Limb (tissue), 2 donors: ENCODE measurements at regions not wholly inside any gene's neighbourhood (a gene's known extent, or its start where the extent isn't known, plus 50 kb on each side); places are given as distances from the start of the nearest gene placed in this dataset.

ENCODE experiments used
- DNase-seq, 2 donors: peaks; one replicate each; pipeline ENCODE4 v3.0.0-alpha.2; 2016; ENCODE audit errors: extremely low spot score in 2 of 2

GRCh38 chr5:155831491-155831890 lies 495.5 kb upstream of the SGCD start:
- DNase-seq, result no peak

DNA sequence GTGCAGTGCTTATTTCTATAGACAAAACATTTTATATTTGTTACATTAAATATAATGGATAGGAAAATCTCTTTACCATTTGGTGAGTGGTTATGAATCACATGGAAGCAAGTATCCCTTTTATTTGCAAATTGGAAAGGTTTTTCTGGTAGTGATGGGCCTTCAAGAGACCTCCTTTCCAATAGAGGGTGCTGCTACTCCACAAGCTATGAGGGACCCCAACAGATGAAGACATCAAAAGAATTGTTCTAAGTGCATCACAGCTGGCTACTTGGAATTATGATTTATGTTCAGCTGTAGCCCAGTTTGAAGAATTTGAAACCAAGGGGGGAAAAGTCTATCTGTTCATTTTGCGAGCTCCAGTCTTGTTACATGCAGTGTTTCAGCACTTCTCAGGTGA lies 493.7 kb upstream of the SGCD start:
- DNase-seq, result no peak

- DNase-seq, result no peak
Measured at GRCh38 chr5:155834271-155834975, 492.5 kb upstream of the SGCD start.

GRCh38 chr5:155836089-155836803 lies 490.7 kb upstream of the SGCD start:
- DNase-seq, result no peak

GRCh38 chr5:155838394-155838793 lies 488.6 kb upstream of the SGCD start:
- no peak for DNase-seq

DNA sequence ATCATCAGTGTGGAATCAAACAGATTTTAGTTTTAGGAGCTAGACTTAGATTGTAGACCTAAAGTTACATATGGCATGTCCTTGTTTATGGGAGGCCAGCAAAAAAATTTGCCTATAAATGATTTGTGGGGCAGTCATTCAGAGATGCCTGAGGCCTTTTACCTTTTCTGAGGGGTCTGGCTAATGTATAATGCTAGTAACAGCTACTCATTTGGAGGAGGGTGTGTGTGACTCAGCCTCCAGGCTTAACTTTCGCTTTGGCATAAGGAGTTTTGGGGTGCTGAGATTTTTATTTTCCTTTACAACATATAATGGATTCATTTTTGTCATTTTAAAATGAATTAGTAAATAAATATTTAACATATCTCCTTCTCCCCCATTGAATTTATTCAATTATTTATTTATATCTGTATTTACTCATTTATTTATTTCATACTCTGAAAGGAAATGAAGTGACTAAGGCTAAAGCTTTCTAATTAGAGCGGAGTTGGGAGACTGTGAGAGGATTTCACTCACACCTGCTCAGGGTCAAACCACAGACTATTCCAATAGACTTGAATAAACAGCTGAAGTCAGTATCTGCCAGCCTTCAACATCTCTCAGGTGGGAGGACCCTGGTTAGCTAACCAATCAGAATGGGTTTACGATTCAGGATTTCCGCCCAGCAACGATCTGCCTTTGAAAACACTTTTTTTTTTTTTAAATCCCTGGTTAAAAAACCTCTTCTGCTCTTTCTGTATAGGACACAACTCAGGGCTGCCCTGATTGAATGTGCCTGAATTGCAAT lies 487.5 kb upstream of the SGCD start:
- DNase-seq, result no peak

DNA sequence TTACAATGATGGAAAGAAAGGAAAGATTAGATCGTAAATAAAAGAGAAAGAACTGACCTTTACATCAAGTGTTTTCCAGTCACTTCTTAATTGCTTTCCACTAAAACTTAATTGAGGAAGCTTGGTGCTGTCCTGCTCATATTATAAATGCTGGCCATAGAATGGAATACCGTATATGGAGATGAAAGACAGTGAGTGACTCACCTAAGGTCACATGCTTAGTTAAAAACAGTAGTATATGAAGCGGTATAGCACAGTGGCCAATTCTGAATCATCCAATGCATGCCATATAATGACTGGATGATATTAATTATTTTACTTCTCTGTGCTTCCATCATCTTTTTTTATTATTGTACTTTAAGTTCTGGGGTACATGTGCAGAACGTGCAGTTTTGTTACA lies 482.4 kb upstream of the SGCD start:
- DNase-seq, result no peak

- DNase-seq, result peak; percentile 24 to 31
Measured at GRCh38 chr5:155850370-155850769, 476.6 kb upstream of the SGCD start.

DNA sequence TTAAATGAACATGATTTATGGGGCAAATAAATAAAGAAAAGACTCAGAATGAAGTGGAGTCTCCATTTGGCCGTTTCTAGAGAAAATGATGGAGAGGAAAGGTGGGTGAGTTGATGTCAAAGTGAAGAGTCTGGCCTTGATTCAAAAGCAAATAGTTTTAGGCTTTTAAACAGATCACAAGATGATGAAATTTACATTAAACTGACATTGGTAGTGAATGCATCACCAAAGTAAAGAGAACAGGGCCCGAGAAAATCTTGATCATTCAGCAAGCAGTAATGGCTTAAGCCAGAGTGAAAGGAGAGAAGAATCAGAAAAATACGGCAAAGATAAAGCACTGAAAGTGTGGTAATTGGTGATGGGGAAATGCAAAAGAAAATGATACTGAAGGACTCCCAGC lies 460.0 kb upstream of the SGCD start:
- no peak for DNase-seq

DNA sequence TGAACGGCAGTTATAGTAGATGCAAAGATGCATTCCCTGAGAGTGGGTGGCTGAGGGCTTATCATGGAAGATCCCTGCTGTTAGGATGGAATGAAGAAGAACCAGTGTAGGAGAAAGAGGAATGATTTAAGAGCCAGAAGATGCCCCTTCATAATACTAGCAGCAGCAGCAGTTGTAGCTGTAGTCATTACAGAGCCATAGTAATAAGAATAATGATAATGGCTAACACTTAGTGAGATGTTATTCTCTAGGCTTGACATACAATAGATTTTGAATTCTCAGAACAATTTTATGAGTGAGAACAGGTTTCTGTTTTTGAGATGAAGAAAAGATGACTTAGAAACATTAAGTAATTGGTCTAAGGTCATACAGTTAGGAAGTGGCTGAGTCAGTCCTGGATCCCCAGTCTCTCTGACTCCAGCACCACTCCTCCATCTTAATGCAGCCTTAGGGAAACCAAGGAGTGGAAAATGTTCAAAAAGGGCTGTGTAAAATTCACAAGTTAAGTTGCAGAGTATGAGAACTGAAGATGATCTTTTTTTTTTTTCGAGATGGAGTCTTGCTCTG lies 459.4 kb upstream of the SGCD start:
- DNase-seq, result no peak

GRCh38 chr5:155870636-155871035 lies 456.3 kb upstream of the SGCD start:
- DNase-seq, result no peak

DNA sequence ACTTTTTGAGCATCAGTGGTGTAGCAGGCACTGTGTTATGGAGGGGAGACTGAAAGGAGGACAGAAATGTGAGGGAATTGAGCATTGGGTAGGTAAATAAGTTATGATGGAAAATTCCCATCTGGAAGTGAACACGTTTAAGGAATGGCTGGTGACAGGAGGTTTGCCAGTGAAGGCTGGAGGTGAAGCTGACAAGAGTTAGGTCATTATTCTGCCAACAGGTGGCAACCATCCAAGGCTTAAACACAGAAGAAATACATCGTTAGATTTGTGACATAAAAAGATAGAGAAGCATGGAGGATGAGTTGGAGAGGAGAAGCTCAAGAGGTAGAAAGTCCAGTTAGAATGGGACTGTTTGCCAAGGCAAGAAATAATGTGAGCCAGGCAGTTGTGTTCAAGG lies 455.3 kb upstream of the SGCD start:
- DNase-seq, result no peak

DNA sequence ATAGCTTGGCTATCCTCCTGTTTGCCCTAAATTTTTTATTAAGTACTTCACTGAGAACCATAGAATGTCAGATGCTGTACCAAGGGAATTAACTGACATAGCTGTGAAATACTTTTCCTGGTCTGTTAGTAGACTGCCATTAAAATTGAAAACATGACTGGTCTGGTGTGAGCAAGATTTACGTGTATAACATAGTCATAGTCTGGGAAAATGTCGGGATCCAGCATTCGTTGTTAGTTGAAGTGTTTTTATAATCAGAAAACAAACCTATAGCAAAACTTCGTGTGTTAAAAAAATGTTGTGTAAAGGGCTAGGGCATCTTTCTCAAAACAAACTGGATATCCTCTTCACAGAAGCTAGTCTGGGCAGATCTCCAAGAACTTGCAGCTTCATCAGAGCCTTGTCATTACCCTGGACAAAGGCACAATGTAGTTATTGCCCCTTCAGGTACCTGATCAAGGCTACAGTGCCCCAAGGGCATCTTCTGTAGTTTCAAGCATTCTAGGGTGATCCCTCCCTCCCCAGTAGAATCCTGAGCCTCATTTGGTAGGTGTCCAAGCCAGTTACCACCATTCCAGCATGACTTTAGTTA lies 454.2 kb upstream of the SGCD start:
- DNase-seq, result peak in 1 of 2 donors; percentile 18

DNA sequence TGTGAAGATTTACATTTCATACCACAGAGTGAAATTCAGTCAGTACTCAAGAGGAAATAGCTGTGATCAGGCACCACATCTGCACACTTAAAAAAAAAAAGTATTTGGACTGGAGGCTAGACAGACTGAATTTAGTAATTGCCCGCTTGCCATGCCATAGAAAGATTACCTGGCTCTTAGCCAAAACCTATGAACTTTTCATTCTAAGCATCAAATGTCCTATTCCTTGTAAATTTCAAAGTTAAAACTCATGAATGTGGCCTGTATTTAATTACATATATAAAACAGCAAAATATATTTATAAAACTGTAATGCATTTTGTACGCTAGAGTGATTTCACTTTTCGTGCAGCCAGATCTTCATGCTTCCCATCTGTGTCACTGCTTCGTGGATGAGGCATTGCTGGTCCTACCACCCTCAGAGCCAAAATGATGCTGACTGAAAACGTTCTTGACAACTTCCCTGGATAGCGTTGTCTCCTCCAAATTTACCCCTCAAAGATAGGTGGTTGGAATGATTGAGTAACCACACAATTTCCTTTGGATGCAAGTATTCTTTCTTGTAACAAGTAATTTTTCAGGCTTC lies 447.9 kb upstream of the SGCD start:
- peak in 1 of 2 donors; percentile 11 for DNase-seq

- DNase-seq, result no peak
Measured at GRCh38 chr5:155884041-155884440, 442.9 kb upstream of the SGCD start.

- DNase-seq, result no peak
Measured at GRCh38 chr5:155885199-155885598, 441.8 kb upstream of the SGCD start.

DNA sequence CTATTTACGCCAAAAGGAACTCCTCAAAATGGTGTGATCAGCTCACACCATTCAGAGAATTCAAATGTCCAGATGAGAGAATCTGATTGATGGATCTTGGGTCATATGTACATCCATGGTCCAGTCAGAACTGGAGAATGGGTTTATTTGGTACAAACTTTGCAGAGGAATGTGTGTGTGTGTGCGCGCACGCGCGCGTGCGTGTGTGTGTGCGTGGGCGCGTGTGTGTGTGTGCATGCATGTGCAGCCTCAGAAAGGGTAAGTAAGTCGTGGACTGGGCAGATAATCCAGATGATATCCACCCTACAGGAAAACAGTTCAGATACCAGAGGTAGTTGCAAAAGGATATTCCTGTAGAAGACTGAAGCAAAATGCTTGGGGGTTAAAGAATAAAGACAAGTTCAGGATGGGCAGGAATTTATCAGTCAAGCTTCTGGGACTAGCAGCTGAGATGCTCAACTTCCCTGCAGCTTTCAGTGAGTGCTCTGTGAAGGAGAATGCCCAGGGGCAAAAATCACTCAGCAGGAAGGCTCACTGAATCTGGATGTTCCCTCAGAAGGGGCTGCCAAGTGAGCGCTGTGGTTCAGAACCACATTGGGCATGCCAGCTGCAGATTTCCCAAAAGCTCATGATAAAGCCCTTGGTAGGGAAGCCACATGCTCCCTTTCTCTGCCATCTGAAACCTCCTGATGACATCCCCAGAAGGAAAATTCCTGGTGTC lies 440.5 kb upstream of the SGCD start:
- DNase-seq, result no peak

DNA sequence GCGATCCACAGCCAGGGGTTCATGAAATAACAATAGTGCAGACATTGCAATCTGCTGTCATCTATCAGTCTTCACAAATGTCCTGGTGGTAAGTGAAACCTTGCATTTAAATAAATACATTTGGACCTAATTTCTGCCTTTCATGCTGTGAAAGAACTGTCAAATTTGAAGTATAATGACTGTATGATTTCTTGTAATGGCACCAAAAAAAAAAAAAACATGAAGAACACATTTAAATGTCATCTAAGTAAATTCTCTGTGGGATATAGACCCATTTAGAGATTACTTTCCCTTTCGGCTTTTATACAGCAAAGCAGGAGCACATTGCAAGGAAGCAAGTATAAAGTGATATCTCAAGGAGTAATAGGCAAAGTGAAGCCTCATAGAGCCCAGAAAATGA lies 431.5 kb upstream of the SGCD start:
- no peak for DNase-seq

DNA sequence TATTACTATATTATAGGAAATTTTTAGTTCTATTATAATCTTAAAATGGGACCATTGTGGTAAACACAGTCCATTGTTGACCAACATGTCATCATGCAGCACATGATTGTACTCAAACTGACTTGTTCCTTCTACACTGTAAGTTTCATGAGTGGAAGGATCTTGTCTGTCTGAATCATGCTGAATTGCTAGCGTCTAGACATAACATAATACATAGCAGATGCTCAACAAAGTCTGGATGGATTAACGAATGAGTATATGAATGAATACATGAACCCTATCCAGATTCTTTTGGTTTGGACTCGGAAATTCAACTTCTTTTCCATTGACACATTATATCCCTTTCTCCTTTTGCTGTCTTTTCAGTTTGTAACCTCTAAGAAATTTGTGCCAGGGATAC lies 429.2 kb upstream of the SGCD start:
- DNase-seq, result no peak

DNA sequence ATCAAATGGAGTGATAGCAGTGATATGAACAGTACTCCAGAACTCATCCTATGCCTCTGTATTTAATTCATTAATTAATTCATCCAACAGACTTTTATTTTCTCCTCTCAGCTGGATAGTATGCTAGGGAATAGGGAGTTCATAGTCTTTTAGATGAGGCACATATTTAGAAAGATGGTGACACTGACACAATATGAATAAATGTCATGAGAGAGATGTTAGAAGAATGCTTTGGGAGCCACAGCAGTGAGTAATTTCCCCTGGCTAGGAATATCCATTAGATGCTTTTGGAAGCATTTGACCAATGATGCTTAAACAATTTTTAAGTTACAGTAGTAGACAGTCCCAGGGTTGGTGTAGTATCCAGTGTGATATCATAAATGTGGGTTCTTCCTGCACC lies 428.7 kb upstream of the SGCD start:
- DNase-seq, result no peak

DNA sequence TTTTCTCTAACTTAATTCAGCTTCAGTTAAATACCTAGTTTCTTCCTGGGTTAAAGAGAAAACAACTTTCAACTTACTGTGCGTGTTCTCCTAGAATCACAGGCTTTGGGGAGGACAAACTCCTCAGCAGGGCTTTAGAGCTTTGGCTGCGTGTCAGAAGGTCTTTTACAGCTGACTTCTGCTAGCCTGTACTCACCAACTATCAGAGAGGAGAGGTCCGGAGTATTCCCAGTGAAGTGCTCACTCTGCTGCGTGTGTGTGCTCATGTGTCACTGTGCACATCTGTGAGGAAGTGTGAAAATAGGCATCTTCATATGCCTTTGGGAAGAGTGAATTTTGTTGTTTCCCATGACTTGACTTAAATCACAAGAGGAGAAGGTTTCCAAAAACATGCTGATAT lies 423.2 kb upstream of the SGCD start:
- DNase-seq, result no peak
